Activated CD8-positive, alpha-beta memory T cell treated with anti-CD3 and anti-CD28 coated beads, Interleukin-2, amount 50 U/mL, for 4 hours (primary cell): ENCODE measurements at regions not wholly inside any gene's neighbourhood (a gene's known extent, or its start where the extent isn't known, plus 50 kb on each side); places are given as distances from the start of the nearest gene placed in this dataset.

Experiments used
- DNase-seq: peaks from one replicate; pipeline ENCODE4 v3.0.0-alpha.2; 2020

- DNase-seq = no peak
These were observed 106.4 kb upstream of the FAM20C start for GRCh38 chr7:85883-86515.

GRCh38 chr7:86629-87028, 105.7 kb upstream of the FAM20C start:
- DNase-seq = no peak

- DNase-seq = no peak
These were observed 105.3 kb upstream of the FAM20C start for GRCh38 chr7:87047-87446.

- no peak for DNase-seq
These were observed 104.7 kb upstream of the FAM20C start for GRCh38 chr7:87671-88070.

GRCh38 chr7:88095-88926, 104.1 kb upstream of the FAM20C start:
- no peak for DNase-seq

- no peak for DNase-seq
These were observed 103.5 kb upstream of the FAM20C start for GRCh38 chr7:88927-89231.

GRCh38 chr7:89232-90019, 102.9 kb upstream of the FAM20C start:
- DNase-seq = no peak

GRCh38 chr7:90111-91063, 102.0 kb upstream of the FAM20C start:
- DNase-seq = no peak

GRCh38 chr7:91396-92175, 100.8 kb upstream of the FAM20C start:
- DNase-seq = no peak

- no peak for DNase-seq
These were observed 100.1 kb upstream of the FAM20C start for GRCh38 chr7:92231-92674.

- no peak for DNase-seq
These were observed 99.3 kb upstream of the FAM20C start for GRCh38 chr7:92888-93672.

GRCh38 chr7:94251-94801, 98.0 kb upstream of the FAM20C start:
- no peak for DNase-seq

GRCh38 chr7:95180-95862, 97.0 kb upstream of the FAM20C start:
- no peak for DNase-seq

GRCh38 chr7:95863-96260, 96.5 kb upstream of the FAM20C start:
- no peak for DNase-seq

- no peak for DNase-seq
These were observed 95.5 kb upstream of the FAM20C start for GRCh38 chr7:96861-97260.

- no peak for DNase-seq
These were observed 95.0 kb upstream of the FAM20C start for GRCh38 chr7:97310-97841.

GRCh38 chr7:101146-102046, 91.0 kb upstream of the FAM20C start:
- DNase-seq = no peak

- no peak for DNase-seq
These were observed 90.2 kb upstream of the FAM20C start for GRCh38 chr7:102047-102711.
